Endodermal cell (in vitro differentiated cells): ENCODE measurements at regions not wholly inside any gene's neighbourhood (a gene's known extent, or its start where the extent isn't known, plus 50 kb on each side); places are given as distances from the start of the nearest gene placed in this dataset.
A peak's percentile ranks its signal among the peaks of the same experiment; 100 is the strongest.

ENCODE experiments used
- DNase-seq: peaks from one replicate; pipeline ENCODE4 v3.0.0-alpha.2; 2017
- H3K27ac ChIP-seq: 2 replicates; pipeline ENCODE4 v1.5.1; 2013; ENCODE audit warnings: mild to moderate bottlenecking, low read depth, low read length, moderate library complexity
- H3K27me3 ChIP-seq: 2 replicates; pipeline ENCODE4 v1.6.1; 2013; ENCODE audit warnings: mild to moderate bottlenecking, low read length, moderate library complexity; ENCODE audit not compliant: insufficient read depth, control insufficient read depth, poor library complexity, severe bottlenecking
- H3K36me3 ChIP-seq: 2 replicates; pipeline ENCODE4 v1.7.0; 2013; ENCODE audit warnings: mild to moderate bottlenecking, low read length, moderate library complexity; ENCODE audit not compliant: control insufficient read depth, insufficient read depth
- H3K4me1 ChIP-seq: one replicate; pipeline ENCODE4 v1.7.0; 2013; ENCODE audit warnings: low read length; ENCODE audit not compliant: control insufficient read depth, insufficient read depth
- H3K4me3 ChIP-seq: 2 replicates; pipeline ENCODE4 v1.5.1; 2013; ENCODE audit warnings: mild to moderate bottlenecking, low read length, moderate library complexity
- H3K9ac ChIP-seq: 2 replicates; pipeline ENCODE4 v1.6.1; 2013; ENCODE audit warnings: mild to moderate bottlenecking, low read length, moderate library complexity; ENCODE audit not compliant: poor library complexity, severe bottlenecking; ENCODE audit errors: extremely low read depth
- H3K9me3 ChIP-seq: 2 replicates; pipeline ENCODE4 v1.6.1; 2013; ENCODE audit warnings: mild to moderate bottlenecking, low read length, moderate library complexity; ENCODE audit not compliant: control insufficient read depth
- H3K27ac Mint-ChIP-seq: 2 replicates; pipeline ENCODE4 v1.8.0; 2020; ENCODE audit warnings: mixed read lengths
- H3K27me3 Mint-ChIP-seq: 2 replicates; pipeline ENCODE4 v1.8.0; 2021; ENCODE audit warnings: mild to moderate bottlenecking, mixed read lengths; ENCODE audit not compliant: insufficient read depth
- H3K36me3 Mint-ChIP-seq: 2 replicates; pipeline ENCODE4 v1.8.0; 2020; ENCODE audit warnings: low read depth, mixed read lengths
- H3K4me1 Mint-ChIP-seq: 2 replicates; pipeline ENCODE4 v1.8.0; 2020; ENCODE audit warnings: mixed read lengths
- H3K4me3 Mint-ChIP-seq: 2 replicates; pipeline ENCODE4 v1.8.0; 2020; ENCODE audit warnings: mild to moderate bottlenecking, moderate library complexity, mixed read lengths
- H3K9me3 Mint-ChIP-seq: 2 replicates; pipeline ENCODE4 v1.8.0; 2020; ENCODE audit warnings: mild to moderate bottlenecking, mixed read lengths
- WGBS, 2 experiments: methylation state at CpG; one replicate each; pipeline versions ENCODE4 v1.1.5 to v1.1.7; 2013; ENCODE audit warnings: missing lambda C conversion rate in 2 of 2, mixed read lengths in 1 of 2; ENCODE audit not compliant: insufficient coverage in 1 of 2, insufficient read length in 1 of 2; 5-methylcytosine and 5-hydroxymethylcytosine counted together
- TF ChIP-seq, protein P1 (sequence below): fragments of 200-600 bp; sonication (generic); conservative IDR thresholded peaks from 2 replicates; pipeline ENCODE4 v1.5.0; 2021; ENCODE audit warnings: antibody characterized with exemption, mild to moderate bottlenecking

GRCh38 chr1:5456090-5456811, 536.0 kb downstream of the NPHP4 start:
- Histone ChIP-seq H3K4me3 (no peak overlapping the region), H3K9me3 (no peaks in the 10 kb centered on the region), H3K4me1 (no peaks in the 10 kb centered on the region), H3K27ac (no peak overlapping the region), H3K27me3 (peaks cover 21% of the 10 kb centered on the region), H3K9ac (no peak overlapping the region), H3K36me3 (no peaks in the 10 kb centered on the region)
- TF ChIP-seq, protein P1, sequence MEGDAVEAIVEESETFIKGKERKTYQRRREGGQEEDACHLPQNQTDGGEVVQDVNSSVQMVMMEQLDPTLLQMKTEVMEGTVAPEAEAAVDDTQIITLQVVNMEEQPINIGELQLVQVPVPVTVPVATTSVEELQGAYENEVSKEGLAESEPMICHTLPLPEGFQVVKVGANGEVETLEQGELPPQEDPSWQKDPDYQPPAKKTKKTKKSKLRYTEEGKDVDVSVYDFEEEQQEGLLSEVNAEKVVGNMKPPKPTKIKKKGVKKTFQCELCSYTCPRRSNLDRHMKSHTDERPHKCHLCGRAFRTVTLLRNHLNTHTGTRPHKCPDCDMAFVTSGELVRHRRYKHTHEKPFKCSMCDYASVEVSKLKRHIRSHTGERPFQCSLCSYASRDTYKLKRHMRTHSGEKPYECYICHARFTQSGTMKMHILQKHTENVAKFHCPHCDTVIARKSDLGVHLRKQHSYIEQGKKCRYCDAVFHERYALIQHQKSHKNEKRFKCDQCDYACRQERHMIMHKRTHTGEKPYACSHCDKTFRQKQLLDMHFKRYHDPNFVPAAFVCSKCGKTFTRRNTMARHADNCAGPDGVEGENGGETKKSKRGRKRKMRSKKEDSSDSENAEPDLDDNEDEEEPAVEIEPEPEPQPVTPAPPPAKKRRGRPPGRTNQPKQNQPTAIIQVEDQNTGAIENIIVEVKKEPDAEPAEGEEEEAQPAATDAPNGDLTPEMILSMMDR, result peak; percentile 22
- no peak overlapping the region for H3K4me3 Mint-ChIP-seq
- H3K9me3 Mint-ChIP-seq, result peaks cover 4% of the 10 kb centered on the region
- H3K36me3 Mint-ChIP-seq, result no peaks in the 10 kb centered on the region
- DNase-seq, result peak; percentile 69
- H3K27me3 Mint-ChIP-seq, result peaks cover 30% of the 10 kb centered on the region
- WGBS, 2 experiments, result 60 to 73% methylated on average over 6 to 16 of the region's 16 CpGs
- H3K27ac Mint-ChIP-seq, result no peak overlapping the region
- H3K4me1 Mint-ChIP-seq, result peaks cover 18% of the 10 kb centered on the region

DNA sequence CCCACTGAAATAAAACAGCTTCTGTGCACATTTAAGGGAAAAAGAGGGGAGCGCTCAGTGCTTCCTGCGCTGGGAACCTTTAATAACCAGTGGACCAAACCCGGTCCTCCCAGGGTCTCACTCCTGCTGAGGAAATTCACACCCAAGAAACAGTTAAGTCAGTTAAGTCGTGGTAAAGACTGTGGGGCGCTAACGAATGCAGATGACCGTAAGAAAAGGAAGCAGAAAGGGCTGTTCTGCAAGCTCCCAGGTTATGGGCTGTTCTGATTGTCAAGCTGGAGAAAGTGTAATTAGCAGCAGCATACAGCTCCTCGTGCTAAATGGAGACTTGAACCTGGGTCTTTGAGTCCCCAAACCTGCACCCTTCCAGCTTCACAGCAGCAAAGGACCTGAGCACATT, 536.6 kb downstream of the NPHP4 start:
- no peak overlapping the region for H3K4me3 ChIP-seq
- no peaks in the 10 kb centered on the region for H3K9me3 Mint-ChIP-seq
- TF ChIP-seq, protein P1, result no peak
- peak; percentile 77 for DNase-seq
- H3K27me3 Mint-ChIP-seq, result peaks cover 30% of the 10 kb centered on the region
- no peak overlapping the region for H3K27ac Mint-ChIP-seq
- 13 to 30% methylated on average over 5 to 8 of the region's 8 CpGs for WGBS, 2 experiments
- H3K27me3 ChIP-seq, result peaks cover 21% of the 10 kb centered on the region
- peaks cover 18% of the 10 kb centered on the region for H3K4me1 Mint-ChIP-seq
- H3K36me3 Mint-ChIP-seq, result no peaks in the 10 kb centered on the region
- H3K27ac ChIP-seq, result no peak overlapping the region
- H3K9ac ChIP-seq, result no peak overlapping the region
- no peak overlapping the region for H3K4me3 Mint-ChIP-seq
- H3K4me1 ChIP-seq, result no peaks in the 10 kb centered on the region
- H3K36me3 ChIP-seq, result no peaks in the 10 kb centered on the region
- no peaks in the 10 kb centered on the region for H3K9me3 ChIP-seq

DNA sequence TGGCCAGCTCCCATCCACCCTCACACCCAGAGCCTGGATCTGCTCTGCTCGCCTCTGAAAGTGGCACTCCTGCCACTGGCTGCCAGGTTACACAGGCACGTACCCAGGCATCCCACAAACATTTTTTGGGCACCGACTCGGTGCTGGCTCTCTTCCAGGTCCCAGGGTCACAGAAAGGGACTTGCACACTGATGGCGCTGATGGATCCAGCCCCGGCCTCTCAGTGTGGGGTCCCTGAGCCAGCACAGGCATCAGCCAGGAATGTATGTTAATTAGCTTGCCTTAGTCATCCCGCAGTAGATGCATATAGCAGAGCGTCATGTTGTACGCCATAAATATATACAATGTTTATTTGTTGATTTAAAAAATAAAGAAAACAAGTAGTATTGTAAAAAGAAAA, 537.2 kb downstream of the NPHP4 start:
- DNase-seq, result peak; percentile 79

More for the DNA sequence above, 537.2 kb downstream of the NPHP4 start:
- no peak overlapping the region for H3K9ac ChIP-seq
- Mint-ChIP-seq H3K9me3 (no peaks in the 10 kb centered on the region), H3K4me3 (no peak overlapping the region), H3K4me1 (peaks cover 18% of the 10 kb centered on the region), H3K36me3 (no peaks in the 10 kb centered on the region), H3K27me3 (peaks cover 32% of the 10 kb centered on the region), H3K27ac (no peak overlapping the region)
- no peaks in the 10 kb centered on the region for H3K4me1 ChIP-seq
- H3K4me3 ChIP-seq, result no peak overlapping the region
- H3K9me3 ChIP-seq, result no peaks in the 10 kb centered on the region
- no peak overlapping the region for H3K27ac ChIP-seq
- TF ChIP-seq, protein P1, result no peak
- WGBS, 2 experiments, result 40 to 56% methylated on average over 4 to 9 of the region's 9 CpGs
- H3K27me3 ChIP-seq, result peaks cover 21% of the 10 kb centered on the region
- H3K36me3 ChIP-seq, result no peaks in the 10 kb centered on the region
